ENCODE measurements at regions not wholly inside any gene's neighbourhood (a gene's known extent, or its start where the extent isn't known, plus 50 kb on each side); places are given as distances from the start of the nearest gene placed in this dataset.

DNA sequence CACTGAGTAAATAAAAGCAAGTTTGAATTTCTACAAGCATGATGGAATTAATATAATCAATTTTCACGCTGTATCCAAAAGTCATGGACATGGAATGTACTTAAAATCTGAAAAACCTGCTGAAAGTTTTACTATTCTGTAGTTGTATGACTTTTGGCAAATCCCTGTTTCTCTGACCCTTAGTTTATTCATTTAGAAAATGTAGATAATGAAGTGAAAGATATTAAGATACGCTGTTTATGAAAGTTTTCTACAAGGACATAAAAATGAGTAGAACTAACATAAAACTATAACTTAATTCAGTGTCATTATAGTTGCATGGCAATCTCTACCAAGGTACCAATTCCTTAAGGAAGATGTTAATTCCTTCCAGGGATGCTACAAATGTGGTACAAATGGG, 363.2 kb upstream of the MPDZ start:
- TF ChIP-seq, protein P1, sequence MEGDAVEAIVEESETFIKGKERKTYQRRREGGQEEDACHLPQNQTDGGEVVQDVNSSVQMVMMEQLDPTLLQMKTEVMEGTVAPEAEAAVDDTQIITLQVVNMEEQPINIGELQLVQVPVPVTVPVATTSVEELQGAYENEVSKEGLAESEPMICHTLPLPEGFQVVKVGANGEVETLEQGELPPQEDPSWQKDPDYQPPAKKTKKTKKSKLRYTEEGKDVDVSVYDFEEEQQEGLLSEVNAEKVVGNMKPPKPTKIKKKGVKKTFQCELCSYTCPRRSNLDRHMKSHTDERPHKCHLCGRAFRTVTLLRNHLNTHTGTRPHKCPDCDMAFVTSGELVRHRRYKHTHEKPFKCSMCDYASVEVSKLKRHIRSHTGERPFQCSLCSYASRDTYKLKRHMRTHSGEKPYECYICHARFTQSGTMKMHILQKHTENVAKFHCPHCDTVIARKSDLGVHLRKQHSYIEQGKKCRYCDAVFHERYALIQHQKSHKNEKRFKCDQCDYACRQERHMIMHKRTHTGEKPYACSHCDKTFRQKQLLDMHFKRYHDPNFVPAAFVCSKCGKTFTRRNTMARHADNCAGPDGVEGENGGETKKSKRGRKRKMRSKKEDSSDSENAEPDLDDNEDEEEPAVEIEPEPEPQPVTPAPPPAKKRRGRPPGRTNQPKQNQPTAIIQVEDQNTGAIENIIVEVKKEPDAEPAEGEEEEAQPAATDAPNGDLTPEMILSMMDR (IDR thresholded peaks at IDR 0.05) = no peak
- no peak for TF ChIP-seq POLR2A (IDR thresholded peaks at IDR 0.05)

Data from uterus (tissue), 2 donors.